ENCODE measurements at regions not wholly inside any gene's neighbourhood (a gene's known extent, or its start where the extent isn't known, plus 50 kb on each side); places are given as distances from the start of the nearest gene placed in this dataset.

GRCh38 chrX:44770121-44770520, 73.7 kb upstream of the DUSP21 start:
- Histone ChIP-seq H3K36me3 (no peaks in the 10 kb centered on the region), H3K9me3 (no peaks in the 10 kb centered on the region), H3K27me3 (replicated peaks; ENCODE audit: insufficient read depth) (no peaks in the 10 kb centered on the region), H3K4me1 (replicated peaks) (no peaks in the 10 kb centered on the region), H3K27ac (no peak overlapping the region), H3K4me3 (no peak overlapping the region)
- DNase-seq (ENCODE audit: low spot score): no peak
- 26% methylated on average over 2 of the region's 2 CpGs for WGBS
- TF ChIP-seq POLR2A (IDR thresholded peaks at IDR 0.05) (no peak), CTCF (IDR thresholded peaks at IDR 0.05) (no peak), POLR2AphosphoS5 (IDR thresholded peaks at IDR 0.05) (no peak)
- intact Hi-C loops (cut with DNase I): no loop called here

GRCh38 chrX:44767308-44767707, 76.5 kb upstream of the DUSP21 start:
- intact Hi-C loops (cut with DNase I): no loop called here
- no peak overlapping the region for H3K4me3 ChIP-seq
- H3K4me1 ChIP-seq (replicated peaks): no peaks in the 10 kb centered on the region
- WGBS: 52% methylated on average over 5 of the region's 5 CpGs
- H3K27ac ChIP-seq: no peak overlapping the region
- no peaks in the 10 kb centered on the region for H3K9me3 ChIP-seq
- no peak for TF ChIP-seq POLR2A (IDR thresholded peaks at IDR 0.05)
- no peak for TF ChIP-seq POLR2AphosphoS5 (IDR thresholded peaks at IDR 0.05)
- TF ChIP-seq CTCF (IDR thresholded peaks at IDR 0.05): no peak
- no peaks in the 10 kb centered on the region for H3K36me3 ChIP-seq
- H3K27me3 ChIP-seq (replicated peaks; ENCODE audit: insufficient read depth): no peaks in the 10 kb centered on the region
- no peak for DNase-seq (ENCODE audit: low spot score)

GRCh38 chrX:44765556-44765955, 78.3 kb upstream of the DUSP21 start:
- Histone ChIP-seq H3K36me3 (no peaks in the 10 kb centered on the region), H3K4me3 (no peak overlapping the region), H3K4me1 (replicated peaks) (no peaks in the 10 kb centered on the region), H3K27ac (no peak overlapping the region), H3K9me3 (no peaks in the 10 kb centered on the region), H3K27me3 (replicated peaks; ENCODE audit: insufficient read depth) (no peaks in the 10 kb centered on the region)
- DNase-seq (ENCODE audit: low spot score): no peak
- TF ChIP-seq POLR2AphosphoS5 (IDR thresholded peaks at IDR 0.05): no peak
- TF ChIP-seq POLR2A (IDR thresholded peaks at IDR 0.05): no peak
- TF ChIP-seq CTCF (IDR thresholded peaks at IDR 0.05): no peak
- intact Hi-C loops (cut with DNase I): no loop called here
- WGBS: 71% methylated on average over 2 of the region's 2 CpGs

- Histone ChIP-seq H3K9me3 (no peaks in the 10 kb centered on the region), H3K4me1 (replicated peaks) (no peaks in the 10 kb centered on the region), H3K27ac (no peak overlapping the region), H3K4me3 (no peak overlapping the region), H3K27me3 (replicated peaks; ENCODE audit: insufficient read depth) (no peaks in the 10 kb centered on the region), H3K36me3 (no peaks in the 10 kb centered on the region)
- TF ChIP-seq POLR2AphosphoS5 (IDR thresholded peaks at IDR 0.05) (no peak), POLR2A (IDR thresholded peaks at IDR 0.05) (no peak), CTCF (IDR thresholded peaks at IDR 0.05) (no peak)
- no peak for DNase-seq (ENCODE audit: low spot score)
- 20% methylated on average over 2 of the region's 2 CpGs for WGBS
- intact Hi-C loops (cut with DNase I): no loop called here
Measured at GRCh38 chrX:44747969-44748368, 95.9 kb upstream of the DUSP21 start.

DNA sequence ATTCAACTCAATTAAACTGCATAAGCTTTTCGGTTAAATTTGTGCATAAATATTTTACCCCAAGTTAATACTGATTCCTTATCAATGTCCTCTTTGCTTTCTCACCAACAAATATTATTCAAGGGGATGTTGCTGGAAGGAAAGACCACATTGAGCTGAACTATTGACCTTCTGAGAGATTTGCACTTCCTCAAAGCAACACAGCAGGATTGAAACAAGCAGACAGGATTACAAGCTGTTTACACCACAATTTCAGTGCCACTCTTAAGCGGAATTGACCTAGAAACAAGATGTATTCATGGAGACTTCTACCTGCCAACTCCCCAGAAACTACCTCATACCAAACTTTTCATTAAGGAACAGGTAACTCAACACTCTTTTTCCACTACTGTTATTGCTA, 96.5 kb upstream of the DUSP21 start:
- DNase-seq (ENCODE audit: low spot score): no peak
- Histone ChIP-seq H3K4me1 (replicated peaks) (no peaks in the 10 kb centered on the region), H3K27ac (no peak overlapping the region), H3K36me3 (no peaks in the 10 kb centered on the region), H3K4me3 (no peak overlapping the region), H3K9me3 (no peaks in the 10 kb centered on the region), H3K27me3 (replicated peaks; ENCODE audit: insufficient read depth) (no peaks in the 10 kb centered on the region)
- no peak for TF ChIP-seq POLR2A (IDR thresholded peaks at IDR 0.05)
- TF ChIP-seq CTCF (IDR thresholded peaks at IDR 0.05): no peak
- TF ChIP-seq POLR2AphosphoS5 (IDR thresholded peaks at IDR 0.05): no peak
- 60% methylated on average over 2 of the region's 2 CpGs for WGBS
- intact Hi-C loops (cut with DNase I): no loop called here

Data from prostate gland (tissue), 2 donors.